A673 (cell line): ENCODE measurements at regions not wholly inside any gene's neighbourhood (a gene's known extent, or its start where the extent isn't known, plus 50 kb on each side); places are given as distances from the start of the nearest gene placed in this dataset.

Source experiments
- BruUV-seq: library from RNA; stranded (reverse); fragments of 400-500 nt; replicated peaks from 2 replicates; lab custom pipeline; 2021; lab: Mats Ljungman, UMichigan
- CTCF ChIA-PET: fragments of 300-600 bp; sonication (Branson Sonifier 250); formaldehyde crosslinking; loops from one replicate; lab custom pipeline; 2022; ENCODE audit warnings: antibody characterized with exemption; lab: Charles Lee
- POLR2A ChIA-PET: fragments of 300-600 bp; sonication (Branson Sonifier 250); formaldehyde crosslinking; loops from one replicate; lab custom pipeline; 2022; ENCODE audit warnings: antibody characterized with exemption; ENCODE audit not compliant: low non-redundant PET; lab: Charles Lee
- DNase-seq: peaks from one replicate; pipeline ENCODE4 v3.0.0-alpha.2; 2015; ENCODE audit warnings: low spot score
- H3K27ac ChIP-seq: fragments of 200-600 bp; sonication (generic); 2 replicates; pipeline ENCODE4 v1.5.1; 2016; ENCODE audit warnings: mixed run types, low read depth, mild to moderate bottlenecking, mixed read lengths, antibody characterized with exemption, low read length; ENCODE audit not compliant: poor library complexity, severe bottlenecking
- H3K27me3 ChIP-seq: fragments of 200-600 bp; sonication (generic); replicated peaks from 2 replicates; pipeline ENCODE4 v1.6.1; 2017; ENCODE audit warnings: mixed run types, low read depth, mild to moderate bottlenecking, mixed read lengths, antibody characterized with exemption, low read length; ENCODE audit not compliant: insufficient read depth, poor library complexity
- H3K36me3 ChIP-seq: fragments of 200-600 bp; sonication (generic); 2 replicates; pipeline ENCODE4 v1.6.1; 2016; ENCODE audit warnings: mixed run types, mild to moderate bottlenecking, mixed read lengths, antibody characterized with exemption, low read length; ENCODE audit not compliant: insufficient read depth, poor library complexity, severe bottlenecking
- H3K4me1 ChIP-seq: fragments of 200-600 bp; sonication (generic); 2 replicates; pipeline ENCODE4 v1.6.1; 2017; ENCODE audit warnings: mixed run types, mild to moderate bottlenecking, mixed read lengths, antibody characterized with exemption, low read length; ENCODE audit not compliant: insufficient read depth, poor library complexity, severe bottlenecking
- H3K4me3 ChIP-seq: fragments of 200-600 bp; sonication (generic); 2 replicates; pipeline ENCODE4 v1.5.1; 2016; ENCODE audit warnings: low read depth, mixed run types, mild to moderate bottlenecking, mixed read lengths, low read length; ENCODE audit not compliant: poor library complexity, severe bottlenecking
- H3K9me3 ChIP-seq: fragments of 200-600 bp; sonication (generic); 2 replicates; pipeline ENCODE4 v1.6.1; 2016; ENCODE audit warnings: mixed run types, low read depth, mild to moderate bottlenecking, mixed read lengths, antibody characterized with exemption, low read length; ENCODE audit not compliant: poor library complexity, severe bottlenecking
- EZH2 ChIP-seq: fragments of 200-600 bp; sonication (generic); IDR thresholded peaks from 2 replicates; pipeline ENCODE4 v1.6.1; 2017; ENCODE audit warnings: borderline replicate concordance, low read depth, mild to moderate bottlenecking, mixed read lengths, antibody characterized with exemption, low read length; ENCODE audit not compliant: poor library complexity, severe bottlenecking
- intact Hi-C: fragments of 100-400 bp; cut with micrococcal nuclease; formaldehyde crosslinking; loops from one replicate; pipeline ENCODE4 v1.10.0; 2022; ENCODE audit not compliant: unreplicated experiment
- TF ChIP-seq, protein P1 (sequence below): fragments of 300-800, 200-600 bp; sonication (generic); conservative IDR thresholded peaks from 2 replicates; pipeline ENCODE4 v1.5.1; 2017; ENCODE audit warnings: low read depth, mild to moderate bottlenecking, antibody characterized with exemption, low read length, moderate library complexity, mixed read lengths

DNA sequence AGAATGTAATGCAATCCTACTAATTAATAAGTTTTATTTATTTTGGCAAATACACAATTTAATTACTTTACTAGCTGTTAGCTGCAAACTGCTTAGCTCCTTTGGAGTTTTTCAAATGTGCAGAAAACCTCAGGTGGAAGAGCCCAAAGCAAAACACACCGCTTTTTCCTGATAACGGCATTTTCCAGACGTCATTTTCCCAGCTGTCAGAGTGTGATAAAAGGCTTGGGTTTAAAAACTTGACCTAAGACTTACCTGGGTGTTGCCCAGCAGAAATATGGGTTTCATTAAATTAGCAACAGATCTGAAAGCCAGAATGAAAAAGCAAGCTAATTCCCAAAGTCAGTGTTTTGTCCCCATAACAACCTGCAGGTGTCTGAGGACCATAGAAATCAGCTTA lies 204.0 kb upstream of the HMCN1 start:
- no peak overlapping the region for H3K4me3 ChIP-seq
- CTCF ChIA-PET = no interaction called here
- H3K27ac ChIP-seq = no peak overlapping the region
- no peaks in the 10 kb centered on the region for H3K9me3 ChIP-seq
- TF ChIP-seq, protein P1, sequence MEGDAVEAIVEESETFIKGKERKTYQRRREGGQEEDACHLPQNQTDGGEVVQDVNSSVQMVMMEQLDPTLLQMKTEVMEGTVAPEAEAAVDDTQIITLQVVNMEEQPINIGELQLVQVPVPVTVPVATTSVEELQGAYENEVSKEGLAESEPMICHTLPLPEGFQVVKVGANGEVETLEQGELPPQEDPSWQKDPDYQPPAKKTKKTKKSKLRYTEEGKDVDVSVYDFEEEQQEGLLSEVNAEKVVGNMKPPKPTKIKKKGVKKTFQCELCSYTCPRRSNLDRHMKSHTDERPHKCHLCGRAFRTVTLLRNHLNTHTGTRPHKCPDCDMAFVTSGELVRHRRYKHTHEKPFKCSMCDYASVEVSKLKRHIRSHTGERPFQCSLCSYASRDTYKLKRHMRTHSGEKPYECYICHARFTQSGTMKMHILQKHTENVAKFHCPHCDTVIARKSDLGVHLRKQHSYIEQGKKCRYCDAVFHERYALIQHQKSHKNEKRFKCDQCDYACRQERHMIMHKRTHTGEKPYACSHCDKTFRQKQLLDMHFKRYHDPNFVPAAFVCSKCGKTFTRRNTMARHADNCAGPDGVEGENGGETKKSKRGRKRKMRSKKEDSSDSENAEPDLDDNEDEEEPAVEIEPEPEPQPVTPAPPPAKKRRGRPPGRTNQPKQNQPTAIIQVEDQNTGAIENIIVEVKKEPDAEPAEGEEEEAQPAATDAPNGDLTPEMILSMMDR = no peak
- no peak for TF ChIP-seq EZH2
- no TSS peak for BruUV-seq
- no peaks in the 10 kb centered on the region for H3K27me3 ChIP-seq
- intact Hi-C loops = no loop called here
- POLR2A ChIA-PET = no interaction called here
- no peak for DNase-seq
- peaks cover 26% of the 10 kb centered on the region for H3K4me1 ChIP-seq
- no peaks in the 10 kb centered on the region for H3K36me3 ChIP-seq

DNA sequence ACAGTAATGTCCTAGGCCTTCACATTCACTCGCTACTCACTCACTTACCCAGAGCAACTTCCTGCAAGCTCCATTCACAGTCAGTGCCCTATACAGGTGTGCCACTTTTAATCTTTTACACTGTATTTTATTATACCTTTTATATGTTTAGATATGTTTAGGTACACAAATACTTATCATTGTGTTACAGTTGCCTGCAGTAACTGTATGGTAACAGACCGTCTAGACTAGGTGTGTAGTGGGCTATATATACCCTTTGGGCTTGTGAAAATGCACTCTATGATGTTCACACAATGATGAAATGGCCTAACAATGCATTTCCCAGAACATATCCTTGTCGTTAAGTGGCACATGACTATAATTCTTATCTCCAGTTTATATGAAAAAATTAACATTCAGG lies 204.5 kb upstream of the HMCN1 start:
- TF ChIP-seq EZH2 = no peak
- H3K27ac ChIP-seq = no peak overlapping the region
- no peaks in the 10 kb centered on the region for H3K36me3 ChIP-seq
- no peak for DNase-seq
- peaks cover 20% of the 10 kb centered on the region for H3K4me1 ChIP-seq
- BruUV-seq = no TSS peak
- POLR2A ChIA-PET = no interaction called here
- H3K27me3 ChIP-seq = no peaks in the 10 kb centered on the region
- H3K9me3 ChIP-seq = no peaks in the 10 kb centered on the region
- CTCF ChIA-PET = no interaction called here
- intact Hi-C loops = no loop called here
- no peak overlapping the region for H3K4me3 ChIP-seq

DNA sequence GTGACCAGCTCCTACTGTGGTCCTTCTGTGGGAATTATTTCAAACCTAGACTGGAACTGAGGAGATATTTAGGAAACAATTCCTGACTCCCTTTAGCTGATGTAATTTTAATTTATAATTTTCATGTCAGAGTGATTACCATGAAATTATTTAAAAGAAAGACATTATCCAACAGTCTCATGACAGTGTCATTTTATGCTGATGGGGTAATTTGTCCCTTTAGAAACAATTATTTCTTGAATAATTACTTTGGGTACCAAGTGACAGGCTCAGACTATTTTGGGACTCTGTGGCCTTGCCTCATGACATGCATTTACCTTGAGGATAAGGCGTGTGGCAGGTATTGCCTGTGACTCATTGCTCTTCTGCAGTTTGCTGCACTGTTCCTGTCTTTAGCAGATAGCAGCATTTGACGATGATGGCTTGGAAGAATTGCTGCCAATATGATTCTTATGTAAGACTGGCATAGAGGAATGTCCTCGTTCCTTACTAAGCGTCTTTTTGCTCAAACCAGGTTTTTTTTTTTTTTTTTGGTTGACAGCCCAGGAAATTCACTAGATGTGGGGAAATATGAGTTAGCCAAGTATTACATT lies 206.0 kb upstream of the HMCN1 start:
- DNase-seq = no peak
- Histone ChIP-seq H3K4me3 (no peak overlapping the region), H3K9me3 (no peaks in the 10 kb centered on the region), H3K27ac (no peak overlapping the region), H3K27me3 (no peaks in the 10 kb centered on the region), H3K4me1 (peaks cover 6% of the 10 kb centered on the region), H3K36me3 (no peaks in the 10 kb centered on the region)
- intact Hi-C loops = no loop called here
- POLR2A ChIA-PET = no interaction called here
- BruUV-seq = no TSS peak
- TF ChIP-seq, protein P1 = no peak
- no peak for TF ChIP-seq EZH2
- CTCF ChIA-PET = no interaction called here
